ENCODE measurements at regions not wholly inside any gene's neighbourhood (a gene's known extent, or its start where the extent isn't known, plus 50 kb on each side); places are given as distances from the start of the nearest gene placed in this dataset.
A peak's percentile ranks its signal among the peaks of the same experiment; 100 is the strongest.

GRCh38 chr2:71277536-71278103 is 50.7 kb upstream of the PAIP2B start:
- DNase-seq (ENCODE audit: extremely low read depth, low read depth), result peak; percentile 37

- no peak for DNase-seq (ENCODE audit: extremely low read depth, low read depth)
Measured at GRCh38 chr2:71277147-71277475, 50.2 kb upstream of the PAIP2B start.

DNA sequence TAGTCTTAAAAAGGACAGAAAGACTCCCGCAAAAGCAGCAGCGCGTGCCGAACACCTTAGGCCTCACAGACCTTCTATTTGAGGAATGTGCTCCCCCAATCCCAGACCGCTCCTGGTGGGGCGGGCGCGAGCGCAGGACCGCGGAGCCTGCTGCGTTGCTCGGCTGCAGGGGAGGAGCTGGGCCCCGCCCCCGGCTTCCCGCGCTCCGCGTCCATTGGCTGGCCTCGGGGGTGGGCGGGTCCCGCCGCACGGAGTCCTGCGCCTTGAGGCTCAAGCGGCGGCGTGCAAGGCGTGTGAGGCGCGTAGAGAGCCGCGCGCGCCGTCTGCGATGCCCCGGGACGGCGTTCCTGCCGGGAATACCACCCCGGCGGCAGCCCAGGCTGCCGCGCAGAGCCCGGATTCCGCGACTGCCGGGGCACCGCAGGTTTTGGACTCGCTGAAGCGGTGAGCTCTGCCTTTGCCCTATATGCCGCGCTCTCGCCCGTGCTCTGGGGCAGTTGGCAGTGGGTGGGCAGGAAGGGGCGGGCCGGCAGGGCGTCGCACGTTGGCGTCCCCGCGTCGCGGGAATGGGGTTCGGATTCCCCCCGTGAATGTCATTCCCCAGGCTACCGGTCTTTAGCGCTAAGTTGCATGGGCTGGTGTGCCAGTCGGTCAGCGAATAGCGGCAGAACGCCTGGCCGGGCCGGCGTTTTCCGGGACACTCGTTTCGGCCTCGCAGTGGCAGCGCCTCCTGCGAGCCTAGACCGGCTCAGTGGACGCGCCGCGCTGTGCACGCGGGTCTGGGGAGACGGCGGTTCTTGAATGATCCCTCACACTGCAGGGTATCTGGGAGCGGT is 49.6 kb upstream of the PAIP2B start:
- DNase-seq (ENCODE audit: extremely low read depth, low read depth), result peak; percentile 90
